ENCODE measurements at regions not wholly inside any gene's neighbourhood (a gene's known extent, or its start where the extent isn't known, plus 50 kb on each side); places are given as distances from the start of the nearest gene placed in this dataset.

- H4K20me1 ChIP-seq (ENCODE audit: low read depth), result no peaks in the 10 kb centered on the region
- peaks cover 3% of the 10 kb centered on the region for H3K27me3 ChIP-seq
- no peaks in the 10 kb centered on the region for H3F3A ChIP-seq (ENCODE audit: low read depth)
- DNase-seq (ENCODE audit: low spot score), result no peak
- no peak overlapping the region for H3K27ac ChIP-seq
- no peak overlapping the region for H2AFZ ChIP-seq (replicated peaks)
- no peaks in the 10 kb centered on the region for H3K9me3 ChIP-seq (ENCODE audit: low read depth)
- H3K79me2 ChIP-seq (ENCODE audit: low read depth), result no peaks in the 10 kb centered on the region
- H3K9ac ChIP-seq, result no peak overlapping the region
- TF ChIP-seq EZH2 (IDR thresholded peaks at IDR 0.05), result no peak
- TF ChIP-seq CTCF (IDR thresholded peaks at IDR 0.05), result no peak
- no peak for TF ChIP-seq EZH2phosphoT487 (IDR thresholded peaks at IDR 0.05)
- Mint-ChIP-seq H3K4me1 (peaks cover 23% of the 10 kb centered on the region), H3K27me3 (ENCODE audit: insufficient read depth, low read depth) (peaks cover 2% of the 10 kb centered on the region), H3K27ac (no peak overlapping the region), H3K4me3 (no peak overlapping the region), H3K9me3 (no peaks in the 10 kb centered on the region), H3K36me3 (no peaks in the 10 kb centered on the region)
- H3K4me1 ChIP-seq, result peaks cover 10% of the 10 kb centered on the region
- no peak overlapping the region for H3K4me2 ChIP-seq
- H3K4me3 ChIP-seq, result no peak overlapping the region
- no peaks in the 10 kb centered on the region for H3K36me3 ChIP-seq
Observed at GRCh38 chr5:171639205-171639621, 146.4 kb upstream of the SMIM23 start.

GRCh38 chr5:171639966-171640365 is 145.7 kb upstream of the SMIM23 start:
- Mint-ChIP-seq H3K36me3 (no peaks in the 10 kb centered on the region), H3K9me3 (no peaks in the 10 kb centered on the region), H3K27ac (no peak overlapping the region), H3K4me3 (no peak overlapping the region), H3K27me3 (ENCODE audit: insufficient read depth, low read depth) (peaks cover 2% of the 10 kb centered on the region), H3K4me1 (peaks cover 24% of the 10 kb centered on the region)
- Histone ChIP-seq H3K36me3 (no peaks in the 10 kb centered on the region), H3K27me3 (no peaks in the 10 kb centered on the region), H2AFZ (replicated peaks) (no peak overlapping the region), H3K4me2 (no peak overlapping the region), H3K79me2 (ENCODE audit: low read depth) (no peaks in the 10 kb centered on the region), H3K4me1 (peaks cover 13% of the 10 kb centered on the region), H3K9me3 (ENCODE audit: low read depth) (no peaks in the 10 kb centered on the region), H3K9ac (no peak overlapping the region), H4K20me1 (ENCODE audit: low read depth) (no peaks in the 10 kb centered on the region), H3K4me3 (no peak overlapping the region), H3K27ac (no peak overlapping the region), H3F3A (ENCODE audit: low read depth) (no peaks in the 10 kb centered on the region)
- TF ChIP-seq EZH2phosphoT487 (IDR thresholded peaks at IDR 0.05), result no peak
- TF ChIP-seq CTCF (IDR thresholded peaks at IDR 0.05), result no peak
- no peak for TF ChIP-seq EZH2 (IDR thresholded peaks at IDR 0.05)
- no peak for DNase-seq (ENCODE audit: low spot score)

- Histone ChIP-seq H3F3A (ENCODE audit: low read depth) (no peaks in the 10 kb centered on the region), H3K4me1 (peaks cover 15% of the 10 kb centered on the region), H3K9ac (no peak overlapping the region), H2AFZ (replicated peaks) (no peak overlapping the region), H3K9me3 (ENCODE audit: low read depth) (no peaks in the 10 kb centered on the region), H3K36me3 (no peaks in the 10 kb centered on the region), H3K27me3 (no peaks in the 10 kb centered on the region), H4K20me1 (ENCODE audit: low read depth) (no peaks in the 10 kb centered on the region), H3K4me2 (no peak overlapping the region), H3K79me2 (ENCODE audit: low read depth) (no peaks in the 10 kb centered on the region), H3K4me3 (no peak overlapping the region), H3K27ac (no peak overlapping the region)
- H3K9me3 Mint-ChIP-seq, result no peaks in the 10 kb centered on the region
- TF ChIP-seq EZH2phosphoT487 (IDR thresholded peaks at IDR 0.05), result no peak
- TF ChIP-seq EZH2 (IDR thresholded peaks at IDR 0.05), result no peak
- no peak for TF ChIP-seq CTCF (IDR thresholded peaks at IDR 0.05)
- H3K36me3 Mint-ChIP-seq, result no peaks in the 10 kb centered on the region
- no peak overlapping the region for H3K4me3 Mint-ChIP-seq
- H3K4me1 Mint-ChIP-seq, result peaks cover 26% of the 10 kb centered on the region
- no peak for DNase-seq (ENCODE audit: low spot score)
- H3K27me3 Mint-ChIP-seq (ENCODE audit: insufficient read depth, low read depth), result peaks cover 7% of the 10 kb centered on the region
- H3K27ac Mint-ChIP-seq, result no peak overlapping the region
Observed at GRCh38 chr5:171640480-171640879, 145.1 kb upstream of the SMIM23 start.

Data from neural progenitor cell (in vitro differentiated cells).